HG03460 (cell line): ENCODE measurements at regions not wholly inside any gene's neighbourhood (a gene's known extent, or its start where the extent isn't known, plus 50 kb on each side); places are given as distances from the start of the nearest gene placed in this dataset.

ENCODE experiments used
- ATAC-seq: cut with Tn5 transposase; IDR thresholded peaks from one replicate; pipeline ENCODE4 v1.9.1; 2021; ENCODE audit not compliant: unreplicated experiment

- ATAC-seq, result no peak
Measured at GRCh38 chr9:130780865-130781504, 54.1 kb upstream of the ABL1 start.

DNA sequence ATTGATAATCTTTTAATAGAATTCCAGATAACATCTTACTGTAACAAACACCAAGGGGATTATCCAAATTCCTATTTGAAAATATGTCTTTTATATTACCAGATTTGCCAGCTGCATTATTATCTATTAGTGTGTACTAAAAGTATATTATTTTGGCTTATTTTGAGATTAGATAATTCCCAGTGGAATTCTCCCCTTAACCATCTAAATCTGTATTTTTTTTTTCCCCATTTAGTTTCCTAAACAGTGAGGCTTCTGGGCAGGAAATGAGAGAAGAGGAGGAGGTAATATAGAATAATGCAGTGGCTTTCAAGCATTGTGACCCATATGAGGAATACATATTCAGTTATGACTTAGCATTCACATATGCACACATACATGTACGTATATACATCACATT, 53.5 kb upstream of the ABL1 start:
- no peak for ATAC-seq

GRCh38 chr9:130782886-130783530, 52.0 kb upstream of the ABL1 start:
- no peak for ATAC-seq

DNA sequence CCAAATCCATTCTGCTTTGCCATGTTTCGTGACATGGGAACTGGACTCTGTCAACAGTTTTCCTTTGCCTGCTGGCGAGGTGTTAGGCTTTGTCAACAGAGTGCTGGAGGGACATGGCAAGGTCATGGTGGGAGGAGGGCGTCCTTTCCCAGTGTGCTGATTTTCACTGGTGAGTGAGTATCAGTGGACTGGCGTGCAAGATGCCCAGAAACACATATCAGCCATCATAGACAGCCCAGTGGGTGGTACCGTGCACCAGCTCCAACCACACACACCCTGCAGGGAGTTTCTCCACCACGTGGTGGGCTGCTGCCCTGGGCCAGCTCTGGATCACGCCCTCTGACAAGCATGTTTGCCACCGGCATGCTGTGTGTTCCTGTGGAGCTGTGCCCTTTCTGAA, 50.0 kb upstream of the ABL1 start:
- ATAC-seq, result no peak
